ENCODE measurements at regions not wholly inside any gene's neighbourhood (a gene's known extent, or its start where the extent isn't known, plus 50 kb on each side); places are given as distances from the start of the nearest gene placed in this dataset.

DNA sequence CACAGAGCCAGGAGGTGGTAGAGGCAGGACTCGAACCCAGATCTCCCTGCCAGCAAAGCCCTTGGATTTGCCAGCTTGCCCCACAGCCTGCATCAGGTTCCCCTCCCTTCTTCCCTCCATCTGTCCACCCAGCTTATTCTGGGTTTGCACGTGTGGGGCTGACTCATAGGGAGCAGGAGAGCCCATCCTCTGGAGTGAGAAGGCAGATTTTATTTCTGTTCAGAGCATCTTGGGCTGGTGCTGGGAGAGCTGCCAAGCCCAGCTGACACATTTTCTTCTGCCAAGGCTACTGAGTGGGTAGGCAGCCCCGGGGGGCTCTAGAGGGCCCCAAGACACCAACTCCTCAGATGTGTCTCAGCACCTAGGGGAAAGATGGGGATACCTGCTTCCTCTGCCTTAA, 106.3 kb upstream of the CRHR1 start:
- TF ChIP-seq, protein P1, sequence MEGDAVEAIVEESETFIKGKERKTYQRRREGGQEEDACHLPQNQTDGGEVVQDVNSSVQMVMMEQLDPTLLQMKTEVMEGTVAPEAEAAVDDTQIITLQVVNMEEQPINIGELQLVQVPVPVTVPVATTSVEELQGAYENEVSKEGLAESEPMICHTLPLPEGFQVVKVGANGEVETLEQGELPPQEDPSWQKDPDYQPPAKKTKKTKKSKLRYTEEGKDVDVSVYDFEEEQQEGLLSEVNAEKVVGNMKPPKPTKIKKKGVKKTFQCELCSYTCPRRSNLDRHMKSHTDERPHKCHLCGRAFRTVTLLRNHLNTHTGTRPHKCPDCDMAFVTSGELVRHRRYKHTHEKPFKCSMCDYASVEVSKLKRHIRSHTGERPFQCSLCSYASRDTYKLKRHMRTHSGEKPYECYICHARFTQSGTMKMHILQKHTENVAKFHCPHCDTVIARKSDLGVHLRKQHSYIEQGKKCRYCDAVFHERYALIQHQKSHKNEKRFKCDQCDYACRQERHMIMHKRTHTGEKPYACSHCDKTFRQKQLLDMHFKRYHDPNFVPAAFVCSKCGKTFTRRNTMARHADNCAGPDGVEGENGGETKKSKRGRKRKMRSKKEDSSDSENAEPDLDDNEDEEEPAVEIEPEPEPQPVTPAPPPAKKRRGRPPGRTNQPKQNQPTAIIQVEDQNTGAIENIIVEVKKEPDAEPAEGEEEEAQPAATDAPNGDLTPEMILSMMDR (IDR thresholded peaks at IDR 0.05): no peak
- no peak for DNase-seq
- Histone ChIP-seq H3K4me3 (no peak overlapping the region), H3K36me3 (ENCODE audit: insufficient read depth in 1 of 2, low read depth in 1 of 2) (no peaks in the 10 kb centered on the region), H3K27ac (no peak overlapping the region), H3K27me3 (ENCODE audit: insufficient read depth in 3 of 3, low read length in 2 of 3) (peaks cover 0 to 15% (median 1%) of the 10 kb centered on the region in 3 donors), H3K4me1 (no peaks in the 10 kb centered on the region), H3K9me3 (no peaks in the 10 kb centered on the region)
- ATAC-seq: no peak
- intact Hi-C loops (cut with DNase I): no loop called here
- 29 to 48% (median 38%) methylated on average over 3 of the region's 3 CpGs for WGBS, 3 donors

DNA sequence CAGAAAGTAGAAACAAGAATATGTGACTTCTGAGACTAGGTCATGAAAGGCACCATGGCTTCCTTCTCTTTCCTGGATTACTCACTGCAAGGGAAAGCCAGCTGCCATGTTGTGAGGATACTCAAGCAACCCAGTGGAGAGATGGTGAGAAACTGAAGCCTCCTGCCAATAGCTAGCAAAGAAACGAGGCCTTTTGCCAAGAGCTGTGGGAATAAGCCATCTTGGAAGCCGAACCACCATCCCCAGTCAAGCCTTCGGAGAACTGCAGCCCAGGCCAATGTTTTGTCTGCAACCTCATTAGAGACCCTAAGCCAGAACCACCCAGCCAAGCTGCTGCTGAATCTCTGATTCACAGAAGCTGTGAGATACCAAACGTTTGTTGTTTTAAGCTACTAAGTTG, 104.7 kb upstream of the CRHR1 start:
- 73 to 76% (median 74%) methylated on average over 4 of the region's 4 CpGs for WGBS, 3 donors
- H3K36me3 ChIP-seq (ENCODE audit: insufficient read depth in 1 of 2, low read depth in 1 of 2): no peaks in the 10 kb centered on the region
- H3K27me3 ChIP-seq (ENCODE audit: insufficient read depth in 3 of 3, low read length in 2 of 3): peaks cover 0 to 10% (median 1%) of the 10 kb centered on the region in 3 donors
- no peaks in the 10 kb centered on the region for H3K9me3 ChIP-seq
- DNase-seq (no peak), ATAC-seq (no peak)
- no peak overlapping the region for H3K27ac ChIP-seq
- intact Hi-C loops (cut with DNase I): no loop called here
- H3K4me3 ChIP-seq: no peak overlapping the region
- no peaks in the 10 kb centered on the region for H3K4me1 ChIP-seq
- TF ChIP-seq, protein P1 (IDR thresholded peaks at IDR 0.05): no peak

DNA sequence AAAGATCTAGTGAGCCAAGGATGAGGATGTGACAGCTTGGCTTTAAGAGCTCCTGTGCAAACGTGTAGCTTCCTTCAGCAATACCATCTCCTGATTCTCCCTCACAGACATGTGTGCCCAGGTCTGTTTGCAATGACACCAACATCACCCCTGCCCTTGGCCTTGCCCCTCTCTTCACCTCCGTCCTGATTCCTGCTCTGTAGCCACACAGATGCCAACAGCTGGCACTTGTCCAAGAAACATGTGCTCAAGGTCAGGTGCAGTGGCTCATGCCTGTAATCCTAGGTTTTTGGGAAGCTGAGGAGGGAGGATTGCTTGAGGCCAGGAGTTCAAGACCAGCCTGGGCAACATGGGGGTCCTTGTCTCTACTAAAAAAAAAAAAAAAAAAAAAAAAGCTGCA, 103.8 kb upstream of the CRHR1 start:
- H3K9me3 ChIP-seq: no peaks in the 10 kb centered on the region
- no peak overlapping the region for H3K4me3 ChIP-seq
- no peak overlapping the region for H3K27ac ChIP-seq
- intact Hi-C loops (cut with DNase I): no loop called here
- TF ChIP-seq, protein P1 (IDR thresholded peaks at IDR 0.05): no peak
- H3K36me3 ChIP-seq (ENCODE audit: insufficient read depth in 1 of 2, low read depth in 1 of 2): no peaks in the 10 kb centered on the region
- DNase-seq (no peak), ATAC-seq (no peak)
- peaks cover 0 to 10% (median 1%) of the 10 kb centered on the region in 3 donors for H3K27me3 ChIP-seq (ENCODE audit: insufficient read depth in 3 of 3, low read length in 2 of 3)
- H3K4me1 ChIP-seq: no peaks in the 10 kb centered on the region
- WGBS, 3 donors: 28 to 45% (median 42%) methylated on average over 2 of the region's 2 CpGs

DNA sequence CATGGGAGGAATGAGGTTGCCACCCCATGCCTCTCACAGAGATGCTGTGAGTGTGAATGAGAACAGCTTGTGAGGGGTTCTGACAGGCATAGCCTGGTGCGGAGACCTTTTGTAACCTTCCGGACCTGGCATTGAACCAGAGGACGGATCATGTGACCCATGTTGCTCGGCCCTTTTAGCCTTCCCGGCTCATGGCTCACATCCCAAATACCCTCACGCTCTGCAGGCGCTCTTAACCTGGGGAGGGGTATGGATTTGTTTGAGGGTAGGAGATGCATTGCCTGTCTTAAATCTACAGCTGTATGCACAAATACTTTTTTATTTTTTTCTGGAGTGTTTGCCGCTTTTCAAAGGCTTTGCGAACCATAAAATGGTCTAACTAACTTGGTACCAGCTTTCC, 102.4 kb upstream of the CRHR1 start:
- Histone ChIP-seq H3K27me3 (ENCODE audit: insufficient read depth in 3 of 3, low read length in 2 of 3) (peaks cover 0 to 10% (median 0%) of the 10 kb centered on the region in 3 donors), H3K36me3 (ENCODE audit: insufficient read depth in 1 of 2, low read depth in 1 of 2) (no peaks in the 10 kb centered on the region), H3K4me1 (no peaks in the 10 kb centered on the region), H3K9me3 (no peaks in the 10 kb centered on the region), H3K27ac (no peak overlapping the region), H3K4me3 (no peak overlapping the region)
- ATAC-seq (no peak), DNase-seq (no peak)
- WGBS, 3 donors: 47 to 67% (median 56%) methylated on average over 9 of the region's 9 CpGs
- intact Hi-C loops (cut with DNase I): no loop called here
- TF ChIP-seq, protein P1 (IDR thresholded peaks at IDR 0.05): no peak

DNA sequence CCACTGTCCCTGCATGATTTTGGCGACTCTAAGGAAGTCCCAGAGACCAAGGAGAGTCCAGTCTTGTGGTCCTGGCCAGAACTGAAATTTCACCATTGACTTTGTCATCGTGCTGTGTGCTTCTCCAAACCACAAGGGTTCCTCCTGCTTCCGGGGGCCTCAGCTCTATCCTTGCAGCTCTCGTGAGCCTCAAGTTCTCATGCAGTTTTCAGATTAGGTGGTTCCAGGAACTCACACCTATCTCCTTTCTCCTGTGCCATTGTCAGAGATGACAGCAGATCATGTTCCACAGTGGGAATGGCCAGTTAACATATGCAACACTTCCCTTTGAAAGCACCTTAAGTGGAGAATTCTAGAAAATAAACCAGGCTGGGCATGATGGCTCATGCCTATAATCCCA, 97.9 kb upstream of the CRHR1 start:
- Histone ChIP-seq H3K27me3 (ENCODE audit: insufficient read depth in 3 of 3, low read length in 2 of 3) (peaks cover 0 to 18% (median 4%) of the 10 kb centered on the region in 3 donors), H3K4me3 (no peak overlapping the region), H3K36me3 (ENCODE audit: insufficient read depth in 1 of 2, low read depth in 1 of 2) (no peaks in the 10 kb centered on the region), H3K27ac (no peak overlapping the region), H3K9me3 (no peaks in the 10 kb centered on the region), H3K4me1 (no peaks in the 10 kb centered on the region)
- TF ChIP-seq, protein P1 (IDR thresholded peaks at IDR 0.05): no peak
- intact Hi-C loops (cut with DNase I): no loop called here
- WGBS, 3 donors: 85% methylated on average over 4 of the region's 4 CpGs
- ATAC-seq (no peak), DNase-seq (no peak)

Measured in psoas muscle (tissue), 7 donors.